ENCODE measurements at regions not wholly inside any gene's neighbourhood (a gene's known extent, or its start where the extent isn't known, plus 50 kb on each side); places are given as distances from the start of the nearest gene placed in this dataset.
"Not testable (repeated sequence)": the region's sequence is repeated elsewhere in the genome, so short reads cannot be mapped to it uniquely, and the experiment has no call there.

GRCh38 chr17:22145605-22146178 is 453.4 kb downstream of the KCNJ18 start:
- Mint-ChIP-seq H3K4me3 (no peak overlapping the region), H3K4me1 (ENCODE audit: low read depth) (no peaks in the 10 kb centered on the region), H3K9me3 (peaks cover 14% of the 10 kb centered on the region), H3K27ac (no peak overlapping the region), H3K27me3 (no peaks in the 10 kb centered on the region), H3K36me3 (ENCODE audit: low read depth) (no peaks in the 10 kb centered on the region)
- intact Hi-C loops (cut with micrococcal nuclease) = no loop called here
- ChIA-PET CTCF (no interaction called here), POLR2A (no interaction called here)
- DNase-seq = no peak
- no peak for ATAC-seq
- TF ChIP-seq, protein P1, sequence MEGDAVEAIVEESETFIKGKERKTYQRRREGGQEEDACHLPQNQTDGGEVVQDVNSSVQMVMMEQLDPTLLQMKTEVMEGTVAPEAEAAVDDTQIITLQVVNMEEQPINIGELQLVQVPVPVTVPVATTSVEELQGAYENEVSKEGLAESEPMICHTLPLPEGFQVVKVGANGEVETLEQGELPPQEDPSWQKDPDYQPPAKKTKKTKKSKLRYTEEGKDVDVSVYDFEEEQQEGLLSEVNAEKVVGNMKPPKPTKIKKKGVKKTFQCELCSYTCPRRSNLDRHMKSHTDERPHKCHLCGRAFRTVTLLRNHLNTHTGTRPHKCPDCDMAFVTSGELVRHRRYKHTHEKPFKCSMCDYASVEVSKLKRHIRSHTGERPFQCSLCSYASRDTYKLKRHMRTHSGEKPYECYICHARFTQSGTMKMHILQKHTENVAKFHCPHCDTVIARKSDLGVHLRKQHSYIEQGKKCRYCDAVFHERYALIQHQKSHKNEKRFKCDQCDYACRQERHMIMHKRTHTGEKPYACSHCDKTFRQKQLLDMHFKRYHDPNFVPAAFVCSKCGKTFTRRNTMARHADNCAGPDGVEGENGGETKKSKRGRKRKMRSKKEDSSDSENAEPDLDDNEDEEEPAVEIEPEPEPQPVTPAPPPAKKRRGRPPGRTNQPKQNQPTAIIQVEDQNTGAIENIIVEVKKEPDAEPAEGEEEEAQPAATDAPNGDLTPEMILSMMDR (IDR thresholded peaks at IDR 0.05) = no peak

DNA sequence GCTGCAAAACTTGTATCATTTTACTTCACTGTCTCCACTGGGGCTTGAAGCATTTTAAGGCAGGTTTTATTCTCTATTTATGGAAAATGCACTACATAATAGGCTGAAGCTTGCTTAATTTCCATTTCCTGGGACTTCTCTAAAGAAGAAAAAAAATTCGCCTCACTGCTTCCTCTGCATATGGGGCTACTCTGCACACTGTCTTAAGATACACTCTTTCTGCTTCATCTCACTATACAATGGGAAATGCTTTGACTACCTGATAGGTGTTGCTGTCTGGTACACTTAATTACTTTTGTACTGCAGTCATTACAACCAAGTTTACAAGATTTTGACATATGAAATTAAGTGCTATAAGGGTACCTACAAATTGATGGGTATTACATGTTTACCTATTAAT is 466.0 kb downstream of the KCNJ18 start:
- ATAC-seq (no peak), DNase-seq (no peak)
- POLR2A ChIA-PET = no interaction called here
- TF ChIP-seq, protein P1 (IDR thresholded peaks at IDR 0.05) = no peak
- Mint-ChIP-seq H3K27ac (no peak overlapping the region), H3K4me3 (no peak overlapping the region), H3K4me1 (ENCODE audit: low read depth) (no peaks in the 10 kb centered on the region), H3K36me3 (ENCODE audit: low read depth) (no peaks in the 10 kb centered on the region), H3K9me3 (peaks cover 9% of the 10 kb centered on the region), H3K27me3 (no peaks in the 10 kb centered on the region)
- intact Hi-C loops (cut with micrococcal nuclease) = no loop called here
- CTCF ChIA-PET = no interaction called here

- no peak for ATAC-seq
- H3K27ac Mint-ChIP-seq = no peak overlapping the region
- TF ChIP-seq, protein P1 (IDR thresholded peaks at IDR 0.05) = no peak
- ChIA-PET CTCF (no interaction called here), POLR2A (no interaction called here)
- H3K27me3 Mint-ChIP-seq = no peaks in the 10 kb centered on the region
- H3K4me1 Mint-ChIP-seq (ENCODE audit: low read depth) = no peaks in the 10 kb centered on the region
- intact Hi-C loops (cut with micrococcal nuclease) = no loop called here
- no peaks in the 10 kb centered on the region for H3K36me3 Mint-ChIP-seq (ENCODE audit: low read depth)
- no peak for DNase-seq
- no peak overlapping the region for H3K4me3 Mint-ChIP-seq
- peaks cover 11% of the 10 kb centered on the region for H3K9me3 Mint-ChIP-seq
Observed at GRCh38 chr17:22161376-22161775, 469.1 kb downstream of the KCNJ18 start.

- H3K27ac Mint-ChIP-seq = no peak overlapping the region
- DNase-seq (no peak), ATAC-seq (no peak)
- POLR2A ChIA-PET = no interaction called here
- no peaks in the 10 kb centered on the region for H3K4me1 Mint-ChIP-seq (ENCODE audit: low read depth)
- CTCF ChIA-PET = no interaction called here
- no peaks in the 10 kb centered on the region for H3K36me3 Mint-ChIP-seq (ENCODE audit: low read depth)
- H3K9me3 Mint-ChIP-seq = peaks cover 16% of the 10 kb centered on the region
- no peak overlapping the region for H3K4me3 Mint-ChIP-seq
- intact Hi-C loops (cut with micrococcal nuclease) = no loop called here
- no peaks in the 10 kb centered on the region for H3K27me3 Mint-ChIP-seq
- TF ChIP-seq, protein P1 (IDR thresholded peaks at IDR 0.05) = no peak
Observed at GRCh38 chr17:22171631-22172030, 479.3 kb downstream of the KCNJ18 start.

DNA sequence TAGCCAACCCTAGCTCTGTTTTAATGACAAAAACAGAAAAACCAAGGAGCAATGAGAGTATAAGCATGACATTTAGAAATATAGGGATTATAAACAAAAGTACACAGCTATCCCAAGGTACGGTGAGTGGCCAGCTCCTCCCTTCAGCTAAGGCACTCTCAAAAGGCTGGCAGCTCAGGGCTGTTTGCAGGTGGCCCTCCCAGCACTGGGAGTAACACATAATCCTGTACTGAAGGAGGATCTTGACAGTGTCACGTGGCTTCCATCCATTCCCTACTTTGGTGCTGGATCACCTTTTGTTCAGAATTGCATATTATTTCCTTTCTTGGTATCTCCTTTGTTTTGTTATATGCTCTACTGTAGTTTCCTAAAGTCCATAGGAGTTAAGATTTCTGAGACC is 500.8 kb downstream of the KCNJ18 start:
- H3K36me3 Mint-ChIP-seq (ENCODE audit: low read depth) = no peaks in the 10 kb centered on the region

GRCh38 chr17:22200187-22200586 is 507.9 kb downstream of the KCNJ18 start:
- H3K4me1 Mint-ChIP-seq (ENCODE audit: low read depth); H3K27ac Mint-ChIP-seq; CTCF ChIA-PET; DNase-seq; ATAC-seq; intact Hi-C loops (cut with micrococcal nuclease); POLR2A ChIA-PET; H3K4me3 Mint-ChIP-seq; H3K36me3 Mint-ChIP-seq (ENCODE audit: low read depth); H3K27me3 Mint-ChIP-seq: not testable (repeated sequence)
- peaks cover 27% of the 10 kb centered on the region for H3K9me3 Mint-ChIP-seq

More for the DNA sequence above, 500.8 kb downstream of the KCNJ18 start:
- Mint-ChIP-seq H3K4me1 (ENCODE audit: low read depth) (no peaks in the 10 kb centered on the region), H3K9me3 (peaks cover 9% of the 10 kb centered on the region), H3K27ac (no peak overlapping the region), H3K4me3 (no peak overlapping the region), H3K27me3 (no peaks in the 10 kb centered on the region)
- intact Hi-C loops (cut with micrococcal nuclease) = no loop called here
- ChIA-PET POLR2A (no interaction called here), CTCF (no interaction called here)
- DNase-seq (no peak), ATAC-seq (no peak)
- TF ChIP-seq, protein P1 (IDR thresholded peaks at IDR 0.05) = no peak

All from activated CD8-positive, alpha-beta T cell treated with anti-CD3 and anti-CD28 coated beads for 36 hours (primary cell).